Neural crest cell (in vitro differentiated cells): ENCODE measurements at regions not wholly inside any gene's neighbourhood (a gene's known extent, or its start where the extent isn't known, plus 50 kb on each side); places are given as distances from the start of the nearest gene placed in this dataset.

Experiments
- DNase-seq: peaks from one replicate; pipeline ENCODE4 v3.0.0; 2021; ENCODE audit warnings: low read depth, mixed read lengths, low spot score
- H3K27ac Mint-ChIP-seq: one replicate; pipeline ENCODE4 v1.8.0; 2021; ENCODE audit warnings: mild to moderate bottlenecking, mixed read lengths; ENCODE audit not compliant: unreplicated experiment
- H3K27me3 Mint-ChIP-seq: 2 replicates; pipeline ENCODE4 v1.8.0; 2021; ENCODE audit warnings: low read depth, mild to moderate bottlenecking, mixed read lengths
- H3K36me3 Mint-ChIP-seq: 2 replicates; pipeline ENCODE4 v1.8.0; 2021; ENCODE audit warnings: low read depth, mild to moderate bottlenecking, mixed read lengths
- H3K4me1 Mint-ChIP-seq: 2 replicates; pipeline ENCODE4 v1.8.0; 2021; ENCODE audit warnings: mixed read lengths
- H3K4me3 Mint-ChIP-seq: one replicate; pipeline ENCODE4 v1.8.0; 2021; ENCODE audit warnings: mild to moderate bottlenecking, mixed read lengths
- H3K9me3 Mint-ChIP-seq: 2 replicates; pipeline ENCODE4 v1.8.0; 2021; ENCODE audit warnings: mixed read lengths
- CTCF ChIP-seq: fragments of 200-600 bp; sonication (generic); conservative IDR thresholded peaks from 2 replicates; pipeline ENCODE4 v1.5.0; 2021; ENCODE audit warnings: antibody characterized with exemption, mild to moderate bottlenecking

DNA sequence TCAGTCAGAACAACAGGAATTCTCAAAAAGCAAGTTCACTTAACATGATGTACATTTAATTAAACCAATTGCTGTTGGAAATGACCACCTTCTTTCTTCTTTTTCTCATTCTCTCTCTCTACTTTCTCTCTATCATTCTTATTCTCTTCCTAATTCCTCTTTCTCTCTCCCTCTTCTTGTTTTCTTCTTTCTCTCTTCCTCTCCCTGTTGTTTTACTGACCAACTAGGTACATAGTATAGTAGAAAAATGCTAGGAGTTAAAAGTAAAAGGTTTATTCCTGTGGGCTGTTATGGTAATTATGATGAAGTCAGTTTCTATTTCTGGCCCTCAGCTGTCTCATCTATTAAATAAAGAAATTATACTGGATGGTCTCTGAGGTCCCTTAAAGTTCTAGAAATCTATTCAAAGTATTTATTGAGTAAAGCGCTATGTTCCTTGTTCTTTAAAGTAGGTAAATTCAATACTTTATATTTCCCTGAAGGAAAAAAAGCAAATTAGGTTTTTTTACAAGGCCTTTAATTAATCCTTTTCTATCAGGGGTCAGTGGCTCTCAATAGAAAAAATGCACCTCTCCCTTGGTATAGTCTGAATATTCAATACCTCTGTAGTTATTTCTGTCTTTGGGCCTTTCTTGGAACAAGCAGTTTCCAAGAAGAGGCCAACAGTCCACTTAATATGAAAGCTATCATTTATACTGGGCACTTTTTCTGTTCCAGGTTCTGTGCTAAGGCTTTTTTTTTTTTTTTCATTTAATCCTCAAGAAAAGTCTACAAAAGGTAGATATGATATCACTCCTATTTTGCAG, 102.3 kb upstream of the SLC30A5 start:
- TF ChIP-seq CTCF, result no peak
- Mint-ChIP-seq H3K27me3 (no peaks in the 10 kb centered on the region), H3K36me3 (no peaks in the 10 kb centered on the region), H3K4me1 (peaks cover 4% of the 10 kb centered on the region), H3K9me3 (peaks cover 11% of the 10 kb centered on the region), H3K4me3 (no peak overlapping the region), H3K27ac (no peak overlapping the region)
- DNase-seq, result no peak

GRCh38 chr5:68994645-68995044, 99.2 kb upstream of the SLC30A5 start:
- H3K9me3 Mint-ChIP-seq, result peaks cover 7% of the 10 kb centered on the region
- DNase-seq, result no peak
- no peak for TF ChIP-seq CTCF
- no peaks in the 10 kb centered on the region for H3K27me3 Mint-ChIP-seq
- H3K4me1 Mint-ChIP-seq, result peaks cover 4% of the 10 kb centered on the region
- H3K36me3 Mint-ChIP-seq, result no peaks in the 10 kb centered on the region
- H3K27ac Mint-ChIP-seq, result no peak overlapping the region
- no peak overlapping the region for H3K4me3 Mint-ChIP-seq

GRCh38 chr5:68995845-68996545, 97.8 kb upstream of the SLC30A5 start:
- peaks cover 4% of the 10 kb centered on the region for H3K4me1 Mint-ChIP-seq
- H3K27me3 Mint-ChIP-seq, result no peaks in the 10 kb centered on the region
- no peak overlapping the region for H3K27ac Mint-ChIP-seq
- H3K36me3 Mint-ChIP-seq, result no peaks in the 10 kb centered on the region
- TF ChIP-seq CTCF, result no peak
- no peak overlapping the region for H3K4me3 Mint-ChIP-seq
- no peak for DNase-seq
- H3K9me3 Mint-ChIP-seq, result no peaks in the 10 kb centered on the region

DNA sequence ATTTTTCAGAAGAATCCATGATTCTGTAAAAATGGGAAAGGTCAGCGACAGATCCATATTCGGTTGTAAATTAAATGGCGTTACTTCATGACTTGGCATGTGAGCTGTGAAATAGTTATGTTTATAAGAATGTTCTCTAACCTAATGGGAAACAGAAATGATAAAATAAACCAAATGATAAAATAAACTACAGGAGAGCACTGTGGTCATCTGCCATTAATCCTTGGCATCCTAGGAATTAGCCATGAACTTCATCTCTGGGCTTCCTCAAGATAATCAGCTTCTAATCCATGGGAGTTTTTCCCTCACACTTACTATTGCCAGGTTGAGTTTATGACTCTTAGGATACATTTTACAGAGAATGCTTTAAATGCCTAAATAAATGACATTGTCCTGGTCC, 94.6 kb upstream of the SLC30A5 start:
- no peak for DNase-seq
- Mint-ChIP-seq H3K4me3 (no peak overlapping the region), H3K36me3 (no peaks in the 10 kb centered on the region), H3K9me3 (no peaks in the 10 kb centered on the region), H3K27me3 (no peaks in the 10 kb centered on the region), H3K27ac (no peak overlapping the region), H3K4me1 (peaks cover 4% of the 10 kb centered on the region)
- no peak for TF ChIP-seq CTCF

- Mint-ChIP-seq H3K4me3 (no peak overlapping the region), H3K27ac (no peak overlapping the region), H3K4me1 (peaks cover 4% of the 10 kb centered on the region), H3K9me3 (no peaks in the 10 kb centered on the region), H3K36me3 (no peaks in the 10 kb centered on the region), H3K27me3 (no peaks in the 10 kb centered on the region)
- no peak for DNase-seq
- TF ChIP-seq CTCF, result no peak
Observed at GRCh38 chr5:69000216-69000919, 93.4 kb upstream of the SLC30A5 start.
